Hematopoietic multipotent progenitor cell treated with erythropoietin and hydrocortisone succinate and interleukin-3 and kit ligand, for 6 days (in vitro differentiated cells): ENCODE measurements at regions not wholly inside any gene's neighbourhood (a gene's known extent, or its start where the extent isn't known, plus 50 kb on each side); places are given as distances from the start of the nearest gene placed in this dataset.

ENCODE experiments used
- DNase-seq: peaks from one replicate; pipeline ENCODE4 v3.0.0-alpha.2; 2015

DNA sequence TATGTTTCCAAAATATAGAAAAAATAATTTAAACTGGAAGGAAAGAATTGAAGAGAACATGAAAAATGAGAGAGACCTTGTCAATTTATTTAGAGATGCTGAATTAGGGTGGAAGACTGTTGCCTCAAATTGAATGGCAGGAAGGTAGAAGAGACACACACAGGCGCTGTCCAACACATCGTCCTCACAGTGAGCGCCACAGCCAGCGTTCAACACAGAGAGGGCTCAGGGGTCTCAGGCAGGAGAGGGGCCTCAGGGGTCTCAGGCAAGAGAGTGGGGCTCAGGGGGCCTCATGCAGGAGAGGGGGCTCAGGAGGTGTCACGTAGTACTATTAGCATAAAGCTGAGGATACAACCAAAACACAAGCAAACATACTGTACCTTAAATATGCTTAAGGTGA lies 65.7 kb downstream of the TMEM18 start:
- DNase-seq = no peak

DNA sequence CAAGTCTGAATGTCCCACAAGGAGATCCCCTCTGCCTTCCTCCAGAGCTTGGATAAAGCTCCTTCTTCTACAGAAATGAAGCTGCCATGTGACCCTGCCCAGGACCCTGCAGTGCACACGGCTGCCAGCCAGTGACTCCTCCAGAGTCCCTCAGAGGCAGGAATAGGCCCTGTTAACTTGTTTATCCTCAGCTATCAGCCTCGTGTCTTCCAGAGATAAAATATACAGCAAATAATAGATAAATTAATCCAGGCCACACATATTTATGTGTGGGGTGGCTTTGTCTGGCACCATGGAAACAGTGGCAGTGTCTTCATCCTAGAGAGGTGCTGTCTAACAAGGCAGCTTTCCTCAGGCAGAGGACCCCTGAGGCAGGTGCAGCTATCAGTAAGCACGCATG lies 66.7 kb downstream of the TMEM18 start:
- DNase-seq = no peak

DNA sequence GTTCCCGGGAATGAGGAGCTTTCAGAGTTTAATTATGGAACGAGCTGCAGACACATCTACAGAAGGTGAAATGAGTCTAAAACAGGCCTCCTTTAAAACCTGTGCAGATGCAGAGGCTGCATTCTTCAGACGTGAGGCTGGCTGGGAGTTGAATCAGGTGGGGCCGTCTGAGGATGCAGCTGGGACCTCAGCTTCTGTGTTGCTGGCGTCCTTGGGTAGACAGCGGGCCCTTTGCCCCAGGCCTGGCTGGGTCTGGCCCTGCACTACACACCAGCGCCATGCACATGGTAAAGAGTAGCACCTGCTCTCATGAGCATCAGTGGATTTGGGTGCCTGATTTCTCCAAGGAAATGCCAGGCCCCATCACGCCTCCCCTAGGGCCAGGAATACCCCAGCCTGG lies 67.3 kb downstream of the TMEM18 start:
- DNase-seq = no peak

DNA sequence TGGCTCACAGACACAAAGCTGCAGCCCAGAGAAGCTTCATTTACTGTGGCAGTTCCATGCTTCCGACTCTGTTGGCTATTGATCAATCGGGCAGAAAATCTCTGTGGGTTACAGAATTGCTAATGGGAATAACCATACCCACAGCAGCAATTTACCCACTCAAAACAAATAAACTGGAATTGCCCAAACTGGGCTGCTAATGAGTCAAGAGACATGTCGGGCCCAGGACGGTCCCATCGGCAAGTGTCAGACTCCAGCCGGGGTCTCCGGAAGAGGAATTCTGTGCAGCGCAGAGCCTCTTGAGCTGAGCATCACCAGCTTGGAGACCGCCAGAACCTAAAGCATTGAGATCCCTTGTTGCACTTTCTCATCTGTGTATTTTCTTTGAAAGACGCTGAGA lies 67.8 kb downstream of the TMEM18 start:
- DNase-seq = no peak

DNA sequence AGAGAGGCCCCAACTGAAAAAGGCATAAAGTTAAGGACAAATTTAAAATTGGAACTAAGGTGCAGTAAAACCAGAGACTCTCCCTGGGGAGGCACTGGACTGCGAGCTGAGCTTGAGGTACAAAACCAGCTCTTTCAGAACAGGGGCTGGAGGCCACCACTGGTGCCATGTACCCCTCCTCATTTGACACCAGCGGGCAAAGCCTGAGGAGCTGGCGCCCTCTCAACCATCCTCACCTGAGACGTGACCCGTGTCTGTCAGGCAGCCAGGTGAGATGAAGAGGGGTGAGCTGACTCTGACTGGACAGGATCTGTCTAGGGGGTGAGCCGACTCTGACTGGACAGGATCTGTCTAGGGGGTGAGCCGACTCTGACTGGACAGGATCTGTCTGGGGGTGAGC lies 68.5 kb downstream of the TMEM18 start:
- DNase-seq = no peak

DNA sequence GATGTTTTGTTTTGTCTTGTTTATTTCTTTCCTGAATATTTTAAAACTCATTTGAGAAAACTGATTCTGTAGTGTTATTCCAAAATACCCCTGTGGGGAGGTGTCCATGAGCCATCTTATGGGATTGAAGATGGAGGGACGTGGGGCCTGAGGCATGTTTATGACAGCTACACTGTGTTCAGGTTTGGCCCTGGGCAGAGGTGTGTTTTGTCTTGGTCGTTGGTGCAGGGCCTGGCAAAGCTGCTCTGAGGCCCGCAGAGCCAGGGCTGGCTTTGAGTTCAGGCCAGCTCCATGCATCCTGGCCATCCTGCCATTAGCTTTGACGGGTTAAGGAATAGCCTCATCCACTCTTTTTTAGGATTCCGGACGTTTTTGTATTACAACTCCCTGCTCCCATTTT lies 68.9 kb downstream of the TMEM18 start:
- DNase-seq = no peak

DNA sequence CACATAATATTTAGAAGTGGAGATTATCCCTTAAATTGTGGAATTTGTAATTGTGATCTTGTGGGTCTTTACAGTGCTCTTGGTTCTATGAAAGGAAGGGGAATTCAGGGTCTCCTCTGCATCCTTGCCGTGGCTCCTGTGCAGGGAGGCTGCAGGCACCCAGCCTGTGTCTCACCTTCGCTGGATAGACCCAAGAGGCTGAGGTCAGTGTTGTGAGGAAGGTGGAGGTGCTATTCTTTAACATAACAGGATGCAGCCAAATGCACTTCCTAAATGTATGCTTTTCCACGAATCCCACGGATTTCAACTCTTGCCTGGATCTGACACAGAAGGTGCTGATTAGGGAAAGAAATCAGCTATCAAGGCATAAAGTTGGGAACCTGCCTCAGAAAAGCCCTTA lies 69.5 kb downstream of the TMEM18 start:
- DNase-seq = no peak

DNA sequence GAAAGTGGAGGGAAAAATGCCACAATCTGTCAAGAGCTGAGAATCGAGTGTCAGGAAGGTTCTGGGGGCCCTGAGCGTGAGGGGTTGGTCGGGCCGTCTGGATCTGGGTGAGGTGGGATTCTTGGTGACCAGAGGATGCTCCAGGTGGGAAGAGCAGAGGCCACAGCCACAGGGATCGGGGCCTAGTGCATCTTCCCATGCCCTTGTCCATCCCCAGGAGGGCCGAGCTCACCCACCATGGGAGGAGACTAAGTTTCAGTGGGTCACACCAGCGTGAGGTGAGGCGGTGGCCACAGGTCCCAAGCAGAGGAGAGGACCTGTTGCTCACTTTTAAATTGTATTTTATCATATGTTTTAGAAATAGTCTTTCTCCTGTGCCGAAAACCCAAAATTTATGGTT lies 70.0 kb downstream of the TMEM18 start:
- no peak for DNase-seq

DNA sequence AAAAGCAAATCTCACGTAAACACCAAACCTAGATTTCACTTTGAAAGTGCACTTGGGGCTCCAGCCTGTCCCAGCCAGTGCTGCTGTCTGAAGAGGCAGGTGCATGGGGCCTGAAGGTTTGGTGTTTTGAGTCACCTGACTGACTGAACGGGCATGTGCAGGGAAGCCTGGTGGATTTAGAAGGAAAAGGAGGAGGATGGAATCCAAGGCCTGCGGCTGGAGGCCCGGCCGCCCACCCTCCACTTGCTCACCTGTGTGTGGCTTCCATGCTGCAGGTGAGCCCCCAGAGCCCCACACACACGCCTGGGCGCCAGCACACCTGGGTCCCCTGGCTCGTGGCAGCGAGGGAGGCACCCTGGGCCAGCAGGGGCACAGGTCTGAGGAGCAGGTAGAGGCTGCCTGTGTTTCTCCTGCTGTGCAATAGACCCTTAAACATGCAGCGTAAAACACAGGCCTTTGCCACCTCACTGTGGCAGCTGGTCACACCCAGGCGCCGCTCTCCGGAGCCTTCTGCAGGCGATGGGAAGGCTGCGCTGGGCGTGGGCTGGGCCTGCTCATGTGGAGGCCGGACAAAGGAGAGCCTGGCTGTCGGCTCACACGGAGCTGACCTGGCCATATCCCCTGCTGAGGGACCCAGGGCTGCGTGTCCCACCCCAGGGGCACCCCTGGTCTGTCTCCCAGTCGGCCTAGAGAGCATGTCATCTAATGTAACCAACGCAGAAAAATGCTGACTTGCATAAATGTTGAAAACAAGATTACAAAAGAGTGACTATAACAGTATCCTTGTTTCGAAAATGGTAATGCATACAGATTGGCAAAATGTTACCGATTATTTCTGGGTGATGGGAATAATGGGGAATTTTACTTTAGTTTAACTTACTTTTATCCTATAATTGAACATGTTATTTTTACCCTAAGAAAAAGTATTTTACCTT lies 71.3 kb downstream of the TMEM18 start:
- DNase-seq = no peak

DNA sequence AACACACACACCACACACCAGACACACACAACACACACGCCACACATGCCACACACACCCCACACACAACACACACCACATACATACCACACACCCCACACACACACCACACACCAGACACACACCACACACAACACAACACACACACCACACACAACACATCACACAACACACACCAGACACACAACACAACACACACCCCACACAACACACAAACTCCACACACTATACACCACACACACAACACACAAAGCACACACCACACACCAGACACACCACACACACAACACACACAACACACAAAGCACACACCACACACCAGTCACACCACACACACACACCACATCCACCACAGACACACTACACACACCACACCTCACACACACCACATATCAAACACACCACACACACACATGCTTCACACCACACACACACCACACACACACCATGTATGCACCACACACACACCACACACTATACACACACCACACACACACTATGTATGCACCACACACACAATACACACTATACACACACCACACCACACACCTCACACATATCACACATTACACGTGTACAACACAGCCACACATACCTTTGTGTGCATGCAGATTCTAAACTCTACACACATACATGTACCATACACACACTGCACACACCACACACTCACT lies 72.2 kb downstream of the TMEM18 start:
- no peak for DNase-seq

DNA sequence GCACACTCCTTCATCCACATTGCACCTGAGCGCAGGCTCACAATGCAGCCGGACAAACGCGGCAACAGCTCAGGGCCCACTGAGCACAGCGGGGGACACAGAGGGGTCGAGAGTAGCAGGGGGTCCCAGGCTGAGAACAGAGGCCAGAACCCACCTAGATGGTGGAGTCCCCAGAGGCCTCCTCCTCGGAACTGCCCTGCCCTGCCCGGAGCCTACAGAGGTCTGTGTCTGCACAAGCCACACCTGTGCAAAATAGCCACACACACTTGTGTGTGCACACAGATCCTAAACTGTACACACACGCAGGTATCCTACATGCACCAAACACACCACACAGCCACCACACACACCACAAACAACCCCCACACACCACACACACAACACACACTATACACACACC lies 72.8 kb downstream of the TMEM18 start:
- DNase-seq = no peak

DNA sequence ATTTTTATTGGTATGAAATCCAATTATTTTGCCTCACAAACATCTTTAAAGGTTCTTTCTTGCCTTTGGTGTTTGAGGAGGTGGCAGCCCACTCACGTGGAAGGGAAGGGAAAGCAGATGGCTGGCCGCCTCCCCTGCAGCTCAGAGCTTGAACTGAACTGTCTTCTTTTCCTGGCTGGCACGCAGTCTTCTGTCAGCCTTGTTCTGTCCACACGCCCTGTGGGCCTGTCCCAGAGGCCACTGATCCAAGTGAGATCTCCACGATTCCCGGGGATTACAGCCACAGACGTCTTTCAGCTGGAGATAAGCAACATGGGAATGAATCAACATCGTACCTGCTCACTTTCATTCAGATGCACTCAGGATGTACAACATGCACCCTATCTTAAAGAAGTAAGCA lies 73.3 kb downstream of the TMEM18 start:
- DNase-seq = no peak

DNA sequence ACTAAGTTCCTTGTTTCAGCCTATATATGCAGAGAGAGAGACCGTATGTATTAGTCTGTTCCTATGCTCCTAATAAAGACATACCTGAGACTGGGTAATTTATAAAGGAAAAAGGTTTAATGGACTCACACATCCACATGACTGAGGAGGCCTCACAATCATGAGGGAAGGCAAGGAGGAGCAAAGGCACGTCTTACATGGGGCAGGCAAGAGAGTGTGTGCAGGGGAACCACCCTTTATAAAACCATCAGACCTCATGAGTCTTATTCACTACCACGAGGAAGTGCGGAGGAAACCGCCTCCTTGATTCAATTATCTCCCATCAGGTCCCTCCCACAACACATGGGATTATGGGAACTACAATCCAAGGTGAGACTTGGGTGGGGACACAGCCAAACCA lies 73.8 kb downstream of the TMEM18 start:
- no peak for DNase-seq

DNA sequence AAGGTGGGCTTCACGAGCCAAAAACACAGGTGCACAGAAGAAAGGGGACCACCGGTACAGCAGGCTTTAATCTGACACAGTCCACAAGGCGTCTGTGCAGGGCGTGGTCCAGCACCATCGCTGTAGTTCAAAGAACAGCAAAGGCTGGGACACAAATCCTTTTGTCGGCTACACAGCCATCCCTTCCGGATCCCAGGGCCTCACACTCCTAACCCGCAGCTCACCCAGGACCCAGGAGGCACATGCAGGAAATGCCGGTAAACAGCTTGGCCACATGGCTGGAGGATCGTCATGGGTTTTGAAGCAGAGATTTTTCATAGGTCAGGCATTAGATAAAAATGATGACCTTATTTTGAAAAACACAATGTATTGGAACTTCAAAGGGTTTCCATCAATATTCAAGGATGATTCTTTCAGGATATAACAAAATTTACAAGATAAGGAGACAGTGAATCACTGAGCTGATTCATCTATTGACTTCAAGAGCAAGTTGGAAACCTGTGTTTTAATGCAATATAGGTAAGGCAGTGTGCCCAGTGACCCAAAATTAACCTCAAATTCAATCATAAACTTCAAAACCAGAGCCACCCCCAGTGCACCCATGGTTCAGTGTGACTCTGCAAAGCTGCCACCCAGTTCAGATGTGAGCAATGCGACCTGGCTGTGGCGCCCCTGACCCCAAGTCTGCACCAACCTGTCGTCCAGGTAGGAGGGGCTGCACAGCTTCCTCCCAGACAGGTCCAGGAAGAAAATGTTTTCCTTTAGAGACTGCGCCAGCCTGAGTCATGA lies 74.4 kb downstream of the TMEM18 start:
- no peak for DNase-seq

DNA sequence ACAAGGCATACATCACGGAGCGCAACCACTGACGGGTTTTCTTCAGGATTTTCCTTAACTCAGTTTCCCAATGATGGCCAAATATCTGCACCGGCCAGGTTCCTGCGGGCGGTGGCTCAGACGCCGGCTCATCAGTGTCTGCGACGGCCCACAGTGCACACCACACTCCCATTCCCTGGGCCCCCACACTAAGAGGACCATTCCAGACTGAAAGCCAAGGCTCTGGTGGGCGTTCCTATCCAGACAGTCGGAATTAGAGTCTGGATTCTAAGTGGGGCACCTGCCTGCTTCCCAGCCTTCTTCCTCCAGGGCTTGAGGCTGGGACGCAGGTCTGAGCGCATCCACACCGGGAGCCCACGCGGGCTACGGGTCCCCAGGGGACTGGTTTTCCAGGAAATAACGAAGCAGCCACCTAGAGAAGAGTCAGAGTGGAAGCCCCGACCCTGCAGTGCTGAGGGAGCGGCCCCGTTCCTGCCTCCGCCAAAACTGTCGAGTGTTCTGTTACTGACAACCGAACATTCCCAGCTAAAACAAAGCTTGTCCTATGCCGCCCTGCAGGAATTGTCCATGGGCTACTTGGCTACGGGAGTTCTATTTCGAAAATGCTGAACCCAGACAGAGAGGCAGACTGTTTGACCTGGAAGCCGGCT lies 75.3 kb downstream of the TMEM18 start:
- DNase-seq = no peak

DNA sequence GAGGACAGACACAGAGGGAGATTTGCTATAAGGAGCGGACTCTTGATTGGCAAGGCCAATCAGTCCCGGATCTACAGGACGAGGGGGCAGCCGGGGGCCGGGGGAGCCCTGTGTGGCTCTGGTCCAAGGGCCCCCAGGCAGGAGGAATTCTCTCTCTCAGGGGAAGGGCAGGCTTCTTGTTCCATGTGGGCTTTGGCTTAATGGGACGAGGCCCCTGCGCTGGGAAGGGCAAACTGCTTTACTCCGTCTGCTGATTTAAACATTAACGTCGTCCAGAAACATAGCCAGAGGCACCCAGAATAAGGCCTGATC lies 75.9 kb downstream of the TMEM18 start:
- DNase-seq = no peak

DNA sequence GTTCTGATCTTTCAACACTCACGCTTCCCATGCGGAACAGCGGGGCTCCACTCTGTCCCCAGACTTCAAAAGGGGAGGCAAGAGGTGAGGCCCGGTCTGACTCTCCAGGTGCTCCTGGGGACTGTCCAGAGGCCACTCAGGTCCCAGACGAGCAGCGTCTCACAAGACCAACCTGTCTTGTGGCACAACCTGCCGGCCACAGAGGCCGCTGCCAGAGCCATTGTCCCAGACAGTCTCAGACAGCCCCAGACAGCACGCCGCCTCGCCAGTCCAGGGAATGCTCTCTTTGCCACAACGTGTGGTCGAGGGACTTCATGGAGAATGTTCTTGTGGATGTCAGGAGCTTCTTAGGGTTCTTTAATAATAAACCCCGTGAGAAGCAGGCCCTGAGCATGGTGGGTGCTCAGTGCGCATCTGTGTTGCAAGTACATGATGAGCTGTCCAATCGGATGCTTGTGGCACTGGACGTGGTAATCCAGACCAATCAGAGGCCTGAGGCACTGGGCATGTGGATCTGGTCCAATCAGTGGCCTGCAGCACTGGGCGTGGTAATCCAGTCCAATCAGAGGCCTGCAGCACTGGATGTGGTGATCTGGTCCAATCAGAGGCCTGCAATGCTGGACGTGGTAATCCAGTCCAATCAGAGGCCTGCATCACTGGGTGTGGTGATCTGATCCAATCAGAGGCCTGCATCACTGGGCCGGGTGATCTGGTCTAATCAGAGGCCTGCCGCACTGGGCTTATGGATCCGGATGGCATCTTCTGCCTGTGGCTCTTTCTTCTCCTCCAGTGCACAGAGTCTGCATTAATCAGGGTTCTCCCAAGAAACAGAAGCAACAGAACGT lies 76.4 kb downstream of the TMEM18 start:
- no peak for DNase-seq

DNA sequence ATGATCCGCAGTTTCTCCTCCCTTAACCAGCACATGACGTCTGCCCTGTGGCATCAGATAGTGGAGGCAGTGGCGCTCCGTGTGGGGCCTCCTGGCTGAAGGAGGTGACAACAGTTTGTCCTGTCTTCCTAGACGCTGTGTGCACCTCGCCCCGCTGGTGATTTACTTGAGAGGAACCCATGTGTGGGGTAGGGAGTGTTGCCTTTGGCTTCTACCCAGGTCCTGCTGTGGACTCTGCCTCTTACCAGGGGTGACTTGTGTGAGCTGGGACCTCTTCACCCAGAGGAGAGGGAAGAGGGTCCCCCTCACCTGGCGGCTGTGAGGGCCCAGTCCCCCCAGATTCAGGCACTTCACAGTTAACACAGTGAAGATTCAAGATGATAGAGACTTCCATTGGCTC lies 77.6 kb downstream of the TMEM18 start:
- DNase-seq = no peak

DNA sequence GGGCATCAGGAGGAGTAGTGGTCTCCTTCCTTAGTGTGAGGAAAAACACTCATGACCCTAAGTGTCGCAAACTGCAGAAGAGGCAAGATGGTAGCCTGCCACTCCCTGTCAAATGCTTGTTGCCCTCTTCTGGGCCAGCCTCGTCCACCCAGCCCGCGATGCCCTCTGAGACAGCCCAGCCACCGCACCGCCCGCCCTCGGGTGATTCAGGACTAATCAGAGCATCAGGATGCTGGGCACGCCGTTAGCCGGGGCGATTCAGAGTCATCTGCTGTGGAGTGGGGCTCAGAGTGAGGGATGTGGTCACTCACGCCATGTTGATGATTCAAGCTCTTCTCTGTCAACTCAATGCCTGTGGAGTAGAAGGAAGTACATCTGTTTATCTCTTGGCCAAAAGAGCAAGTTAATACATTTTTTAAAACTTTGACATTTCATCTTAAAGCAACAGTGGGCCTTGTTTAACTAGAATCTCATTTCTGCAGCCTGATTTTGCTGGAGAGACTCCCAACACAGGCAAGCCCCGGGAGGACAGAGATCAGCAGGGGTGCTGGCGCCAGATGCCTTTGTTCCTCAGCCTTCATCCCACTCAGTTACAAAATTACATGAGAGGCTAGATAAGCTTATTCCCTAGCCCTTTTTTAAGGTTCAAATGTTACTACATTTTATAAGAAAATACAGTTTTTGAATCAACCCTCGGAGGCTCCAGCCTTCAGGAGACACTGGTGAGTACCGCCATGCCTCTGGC lies 79.0 kb downstream of the TMEM18 start:
- no peak for DNase-seq

DNA sequence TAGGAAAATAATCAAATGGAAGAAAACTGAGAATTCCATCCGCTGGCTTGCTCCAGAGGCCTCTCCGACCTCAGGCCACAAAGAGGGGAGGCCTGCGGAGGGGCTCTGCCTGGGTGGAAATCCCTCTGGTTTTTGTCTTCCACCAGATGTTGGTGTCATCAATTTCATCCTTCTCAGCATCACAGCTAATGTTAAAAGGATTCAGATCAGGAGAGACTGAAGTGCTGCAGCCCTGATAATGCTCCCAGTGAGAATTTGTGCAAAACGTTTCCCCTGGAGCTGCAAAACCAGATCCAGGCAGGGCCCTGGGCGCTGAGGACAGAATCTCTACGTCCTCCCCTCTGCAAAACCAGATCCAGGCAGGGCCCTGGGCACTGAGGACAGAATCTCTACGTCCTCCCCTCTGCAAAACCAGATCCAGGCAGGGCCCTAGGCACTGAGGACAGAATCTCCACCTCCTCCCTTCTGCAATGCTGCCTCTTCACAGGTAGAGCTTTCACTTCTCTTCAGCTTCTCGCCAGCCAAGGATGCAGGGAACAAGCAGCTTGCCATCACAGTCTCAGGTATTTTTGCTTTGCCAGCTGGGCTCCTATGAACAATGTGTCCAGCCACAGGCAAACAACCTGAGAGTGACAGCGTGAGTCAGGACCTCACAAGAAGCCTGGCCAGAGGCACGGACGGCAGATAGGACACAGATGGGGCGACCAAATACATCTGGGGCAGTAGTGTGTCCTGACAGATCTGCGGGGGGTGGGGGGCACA lies 81.2 kb downstream of the TMEM18 start:
- DNase-seq = no peak
